BJ (cell line): ENCODE measurements at regions not wholly inside any gene's neighbourhood (a gene's known extent, or its start where the extent isn't known, plus 50 kb on each side); places are given as distances from the start of the nearest gene placed in this dataset.

Experiments used
- CTCF ChIA-PET: fragments of 350-600 bp; formaldehyde crosslinking; extraction: SDS; loops from one replicate; lab custom pipeline; 2021; ENCODE audit warnings: antibody characterized with exemption, inconsistent platforms; lab: Yijun Ruan, JAX
- POLR2A ChIA-PET: fragments of 300-600 bp; sonication (Branson Sonifier 250); formaldehyde crosslinking; extraction: SDS; loops from one replicate; lab custom pipeline; 2021; ENCODE audit warnings: antibody characterized with exemption; lab: Charles Lee
- DNase-seq: peaks from one replicate; pipeline ENCODE4 v3.0.0-alpha.2; 2011; ENCODE audit warnings: low read depth
- H3K27me3 ChIP-seq: 2 replicates; pipeline ENCODE4 v1.6.0; 2011; ENCODE audit warnings: low read length; ENCODE audit not compliant: control insufficient read depth, insufficient read depth
- H3K36me3 ChIP-seq: 2 replicates; pipeline ENCODE4 v1.5.1; 2011; ENCODE audit warnings: low read length; ENCODE audit not compliant: control insufficient read depth, insufficient read depth
- H3K4me3 ChIP-seq: 2 replicates; pipeline ENCODE4 v1.5.1; 2011; ENCODE audit warnings: low read depth, mild to moderate bottlenecking, control low read depth, low read length
- CTCF ChIP-seq: IDR thresholded peaks from 2 replicates; pipeline ENCODE4 v1.5.1; 2011; ENCODE audit warnings: low read depth, mild to moderate bottlenecking, control low read depth, inconsistent platforms, low read length, moderate library complexity; ENCODE audit not compliant: insufficient read depth

- CTCF ChIA-PET, result no interaction called here
- Histone ChIP-seq H3K36me3 (no peaks in the 10 kb centered on the region), H3K27me3 (no peaks in the 10 kb centered on the region), H3K4me3 (no peak overlapping the region)
- POLR2A ChIA-PET, result no interaction called here
- TF ChIP-seq CTCF, result no peak
- DNase-seq, result no peak
These were observed 335.7 kb upstream of the UBE2E3 start for GRCh38 chr2:180644709-180645108.

- ChIA-PET CTCF (interaction anchor here (1.2 kb wide), 1 partner anchor 16 kb away, joined by 3 read pairs; no protein-coding TSS in a partner anchor), POLR2A (interaction anchor here (0.6 kb wide), 1 partner anchor 43 kb away, joined by 3 read pairs; no protein-coding TSS in a partner anchor)
- no peaks in the 10 kb centered on the region for H3K27me3 ChIP-seq
- H3K4me3 ChIP-seq, result no peak overlapping the region
- no peaks in the 10 kb centered on the region for H3K36me3 ChIP-seq
- TF ChIP-seq CTCF, result no peak
- DNase-seq, result no peak
These were observed 349.6 kb upstream of the UBE2E3 start for GRCh38 chr2:180630756-180631155.

- no peak overlapping the region for H3K4me3 ChIP-seq
- no peaks in the 10 kb centered on the region for H3K36me3 ChIP-seq
- POLR2A ChIA-PET, result no interaction called here
- TF ChIP-seq CTCF, result no peak
- CTCF ChIA-PET, result no interaction called here
- peak; percentile 93 for DNase-seq
- no peaks in the 10 kb centered on the region for H3K27me3 ChIP-seq
These were observed 355.2 kb upstream of the UBE2E3 start for GRCh38 chr2:180625006-180625844.

- POLR2A ChIA-PET, result no interaction called here
- DNase-seq, result no peak
- Histone ChIP-seq H3K36me3 (no peaks in the 10 kb centered on the region), H3K27me3 (no peaks in the 10 kb centered on the region), H3K4me3 (no peak overlapping the region)
- no peak for TF ChIP-seq CTCF
- CTCF ChIA-PET, result interaction anchor here (0.6 kb wide), 1 partner anchor 367 kb away, joined by 3 read pairs; no protein-coding TSS in a partner anchor
These were observed 358.2 kb upstream of the UBE2E3 start for GRCh38 chr2:180621941-180622918.

- no peak for DNase-seq
- H3K4me3 ChIP-seq, result no peak overlapping the region
- CTCF ChIA-PET, result interaction anchor here (0.6 kb wide), 1 partner anchor 368 kb away, joined by 3 read pairs; no protein-coding TSS in a partner anchor
- H3K36me3 ChIP-seq, result no peaks in the 10 kb centered on the region
- POLR2A ChIA-PET, result no interaction called here
- no peaks in the 10 kb centered on the region for H3K27me3 ChIP-seq
- no peak for TF ChIP-seq CTCF
These were observed 359.0 kb upstream of the UBE2E3 start for GRCh38 chr2:180621366-180621765.
